MM.1S (cell line): ENCODE measurements at regions not wholly inside any gene's neighbourhood (a gene's known extent, or its start where the extent isn't known, plus 50 kb on each side); places are given as distances from the start of the nearest gene placed in this dataset.

Experiments
- DNase-seq: peaks from one replicate; pipeline ENCODE4 v3.0.0-alpha.2; 2015
- H2AFZ ChIP-seq: fragments of 300-600 bp; sonication (generic); 2 replicates; pipeline ENCODE4 v1.6.0; 2016; ENCODE audit warnings: antibody characterized with exemption, low read length
- H3F3A ChIP-seq: fragments of 300-600 bp; sonication (generic); 2 replicates; pipeline ENCODE4 v1.6.1; 2016; ENCODE audit warnings: mild to moderate bottlenecking, antibody characterized with exemption, low read length, moderate library complexity, mixed read lengths; ENCODE audit not compliant: insufficient read depth
- H3K27ac ChIP-seq: fragments of 300-600 bp; sonication (generic); 2 replicates; pipeline ENCODE4 v1.5.1; 2016; ENCODE audit warnings: mild to moderate bottlenecking, low read length
- H3K27me3 ChIP-seq: fragments of 300-600 bp; sonication (generic); replicated peaks from 2 replicates; pipeline ENCODE4 v1.6.0; 2016; ENCODE audit warnings: low read length; ENCODE audit not compliant: insufficient read depth
- H3K36me3 ChIP-seq: fragments of 300-600 bp; sonication (generic); replicated peaks from 2 replicates; pipeline ENCODE4 v1.6.1; 2016; ENCODE audit warnings: mild to moderate bottlenecking, low read length, mixed read lengths; ENCODE audit not compliant: insufficient read depth
- H3K4me1 ChIP-seq: fragments of 300-600 bp; sonication (generic); 2 replicates; pipeline ENCODE4 v1.6.1; 2016; ENCODE audit warnings: low read length, mixed read lengths
- H3K4me2 ChIP-seq: fragments of 300-600 bp; sonication (generic); 2 replicates; pipeline ENCODE4 v1.6.0; 2016; ENCODE audit warnings: low read depth, low read length
- H3K4me3 ChIP-seq: fragments of 300-600 bp; sonication (generic); 2 replicates; pipeline ENCODE4 v1.5.1; 2016; ENCODE audit warnings: low read length, mixed read lengths
- H3K79me2 ChIP-seq: fragments of 300-600 bp; sonication (generic); 2 replicates; pipeline ENCODE4 v1.6.1; 2016; ENCODE audit warnings: mixed run types, low read length, mixed read lengths
- H3K9ac ChIP-seq: fragments of 300-600 bp; sonication (generic); 2 replicates; pipeline ENCODE4 v1.6.1; 2016; ENCODE audit warnings: low read length, mixed read lengths
- H3K9me2 ChIP-seq: fragments of 300-600 bp; sonication (generic); replicated peaks from 2 replicates; pipeline ENCODE4 v1.6.1; 2016; ENCODE audit warnings: mild to moderate bottlenecking, low read length, mixed read lengths; ENCODE audit not compliant: insufficient read depth
- H3K9me3 ChIP-seq: fragments of 300-600 bp; sonication (generic); replicated peaks from 2 replicates; pipeline ENCODE4 v1.6.1; 2016; ENCODE audit warnings: mild to moderate bottlenecking, low read length, mixed read lengths; ENCODE audit not compliant: insufficient read depth
- H4K20me1 ChIP-seq: fragments of 300-600 bp; sonication (generic); 2 replicates; pipeline ENCODE4 v1.6.1; 2016; ENCODE audit warnings: mild to moderate bottlenecking, low read length, moderate library complexity, mixed read lengths; ENCODE audit not compliant: insufficient read depth
- EZH2 ChIP-seq: fragments of 300-600 bp; sonication (generic); optimal IDR thresholded peaks from 2 replicates; pipeline ENCODE3; 2017; ENCODE audit warnings: low read depth, mild to moderate bottlenecking, antibody characterized with exemption, low read length, mixed read lengths
- EZH2phosphoT487 ChIP-seq: fragments of 300-600 bp; sonication (generic); IDR thresholded peaks from 2 replicates; pipeline ENCODE4 v1.6.1; 2018; ENCODE audit warnings: antibody characterized with exemption, low read length
- TF ChIP-seq, protein P1 (sequence below): fragments of 300-600 bp; sonication (generic); IDR thresholded peaks from 2 replicates; pipeline ENCODE4 v1.5.1; 2016; ENCODE audit warnings: antibody characterized with exemption, low read length, mixed read lengths

DNA sequence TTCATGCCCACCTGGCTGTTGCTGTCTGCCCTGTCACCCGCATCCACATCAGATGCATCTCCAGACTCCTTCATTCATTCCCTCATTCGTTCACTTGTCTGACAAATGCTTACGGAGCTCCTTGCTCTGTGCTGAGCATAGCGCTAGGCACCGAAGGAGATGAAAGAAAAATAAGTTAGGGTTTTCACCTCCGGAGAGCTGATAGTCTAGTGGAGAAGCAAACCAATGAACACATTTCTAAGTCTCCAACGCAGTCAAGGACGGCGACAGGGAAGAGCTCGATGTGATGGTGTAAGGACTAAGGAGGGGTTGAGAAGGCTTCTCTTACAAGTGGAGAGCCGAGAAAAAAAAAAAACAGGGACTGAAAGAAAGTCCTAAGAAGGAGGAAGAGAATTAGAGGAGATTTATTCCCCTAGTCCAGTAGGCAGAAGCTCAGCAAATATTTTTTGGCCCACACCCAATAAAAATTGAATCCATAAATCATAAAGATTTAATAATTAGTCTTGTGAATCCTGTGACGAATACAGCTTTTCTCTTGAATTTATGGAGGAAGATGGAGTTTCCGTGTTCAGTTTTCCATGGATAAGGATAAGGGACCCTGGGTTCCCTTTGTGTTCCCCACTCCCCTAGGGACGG lies 127.2 kb upstream of the DLG1 start:
- no peaks in the 10 kb centered on the region for H3K79me2 ChIP-seq
- no peaks in the 10 kb centered on the region for H3K9me2 ChIP-seq
- H3K9me3 ChIP-seq: no peaks in the 10 kb centered on the region
- no peaks in the 10 kb centered on the region for H3K4me1 ChIP-seq
- no peak overlapping the region for H3K4me3 ChIP-seq
- H3K36me3 ChIP-seq: no peaks in the 10 kb centered on the region
- no peak overlapping the region for H3K9ac ChIP-seq
- H3K4me2 ChIP-seq: no peak overlapping the region
- DNase-seq: no peak
- TF ChIP-seq, protein P1, sequence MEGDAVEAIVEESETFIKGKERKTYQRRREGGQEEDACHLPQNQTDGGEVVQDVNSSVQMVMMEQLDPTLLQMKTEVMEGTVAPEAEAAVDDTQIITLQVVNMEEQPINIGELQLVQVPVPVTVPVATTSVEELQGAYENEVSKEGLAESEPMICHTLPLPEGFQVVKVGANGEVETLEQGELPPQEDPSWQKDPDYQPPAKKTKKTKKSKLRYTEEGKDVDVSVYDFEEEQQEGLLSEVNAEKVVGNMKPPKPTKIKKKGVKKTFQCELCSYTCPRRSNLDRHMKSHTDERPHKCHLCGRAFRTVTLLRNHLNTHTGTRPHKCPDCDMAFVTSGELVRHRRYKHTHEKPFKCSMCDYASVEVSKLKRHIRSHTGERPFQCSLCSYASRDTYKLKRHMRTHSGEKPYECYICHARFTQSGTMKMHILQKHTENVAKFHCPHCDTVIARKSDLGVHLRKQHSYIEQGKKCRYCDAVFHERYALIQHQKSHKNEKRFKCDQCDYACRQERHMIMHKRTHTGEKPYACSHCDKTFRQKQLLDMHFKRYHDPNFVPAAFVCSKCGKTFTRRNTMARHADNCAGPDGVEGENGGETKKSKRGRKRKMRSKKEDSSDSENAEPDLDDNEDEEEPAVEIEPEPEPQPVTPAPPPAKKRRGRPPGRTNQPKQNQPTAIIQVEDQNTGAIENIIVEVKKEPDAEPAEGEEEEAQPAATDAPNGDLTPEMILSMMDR: no peak
- no peak for TF ChIP-seq EZH2phosphoT487
- no peak for TF ChIP-seq EZH2
- no peak overlapping the region for H3K27ac ChIP-seq
- H3F3A ChIP-seq: no peaks in the 10 kb centered on the region
- H3K27me3 ChIP-seq: 0 out of 2 replicates have a peak, but pooled peaks cover 3% of the 10 kb centered on the region
- no peak overlapping the region for H2AFZ ChIP-seq
- H4K20me1 ChIP-seq: no peaks in the 10 kb centered on the region

DNA sequence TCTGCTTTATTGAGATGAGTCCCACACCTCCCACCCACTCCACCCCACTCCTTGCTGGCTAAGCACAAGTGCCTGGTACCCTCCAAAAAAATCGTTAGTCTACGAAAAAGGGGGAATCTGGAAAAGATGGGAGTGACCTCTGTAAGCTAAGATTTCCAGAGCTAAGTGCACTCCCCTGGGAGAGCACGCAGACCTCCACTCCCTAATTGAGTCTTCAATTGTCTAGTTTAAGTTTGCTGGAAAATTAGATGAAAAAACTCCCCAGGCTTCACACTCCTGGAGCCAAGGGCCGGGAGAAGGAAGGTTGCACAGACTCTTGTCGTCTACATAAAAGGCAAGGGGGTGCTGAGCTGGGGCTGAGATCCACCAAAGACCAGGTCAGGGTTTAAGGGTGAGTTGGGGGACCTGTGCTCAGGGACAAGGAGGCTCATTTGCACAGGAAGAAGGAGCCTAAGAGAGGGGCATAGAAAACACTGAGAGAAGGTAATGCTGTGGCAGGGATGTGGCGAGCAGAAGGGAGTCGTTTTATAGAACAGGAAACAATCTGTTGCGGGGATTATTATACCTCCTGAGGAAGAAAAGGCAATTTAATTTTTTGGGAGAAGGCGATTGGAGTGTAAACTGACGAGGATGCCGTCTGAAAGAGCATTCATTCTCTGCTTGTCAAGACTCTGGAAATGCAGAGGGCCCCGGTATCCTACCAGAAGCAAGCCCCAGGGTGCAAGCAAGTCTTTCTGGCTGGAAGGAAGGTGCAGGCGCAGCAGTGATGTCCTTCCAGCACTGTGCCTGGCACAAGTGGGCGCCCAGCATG lies 126.5 kb upstream of the DLG1 start:
- Histone ChIP-seq H3K4me2 (no peak overlapping the region), H3K9me3 (no peaks in the 10 kb centered on the region), H4K20me1 (no peaks in the 10 kb centered on the region), H2AFZ (no peak overlapping the region), H3K9me2 (no peaks in the 10 kb centered on the region), H3K79me2 (no peaks in the 10 kb centered on the region), H3K4me3 (no peak overlapping the region), H3K27me3 (0 out of 2 replicates have a peak, but pooled peaks cover 3% of the 10 kb centered on the region), H3K4me1 (no peaks in the 10 kb centered on the region), H3K9ac (no peak overlapping the region), H3F3A (no peaks in the 10 kb centered on the region), H3K27ac (no peak overlapping the region), H3K36me3 (no peaks in the 10 kb centered on the region)
- DNase-seq: no peak
- TF ChIP-seq, protein P1: no peak
- TF ChIP-seq EZH2phosphoT487: no peak
- TF ChIP-seq EZH2: no peak

DNA sequence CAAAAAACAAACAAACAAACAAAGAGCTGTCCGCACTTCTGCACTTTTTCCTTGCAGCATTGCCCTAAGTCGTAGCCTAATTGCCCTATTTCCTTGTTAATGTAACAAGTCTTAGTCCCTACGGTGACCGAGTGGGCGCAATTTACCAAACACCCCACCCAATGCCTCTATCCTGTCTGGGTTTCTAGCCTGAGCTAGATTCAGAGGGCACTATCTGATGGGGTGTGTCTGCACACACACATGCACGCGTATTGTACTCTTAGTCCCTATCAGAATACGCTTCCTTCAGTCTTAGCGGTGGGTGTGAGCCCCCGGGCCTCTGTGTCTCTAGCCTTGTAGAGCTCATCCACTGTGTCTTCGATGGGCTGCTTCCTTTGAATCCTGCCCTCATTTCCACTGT lies 125.9 kb upstream of the DLG1 start:
- no peaks in the 10 kb centered on the region for H3F3A ChIP-seq
- no peaks in the 10 kb centered on the region for H4K20me1 ChIP-seq
- H3K4me2 ChIP-seq: no peak overlapping the region
- DNase-seq: no peak
- H3K36me3 ChIP-seq: no peaks in the 10 kb centered on the region
- H3K4me3 ChIP-seq: no peak overlapping the region
- no peaks in the 10 kb centered on the region for H3K79me2 ChIP-seq
- no peak overlapping the region for H3K27ac ChIP-seq
- no peak for TF ChIP-seq EZH2
- TF ChIP-seq EZH2phosphoT487: no peak
- TF ChIP-seq, protein P1: no peak
- H3K9me3 ChIP-seq: no peaks in the 10 kb centered on the region
- no peaks in the 10 kb centered on the region for H3K4me1 ChIP-seq
- H2AFZ ChIP-seq: no peak overlapping the region
- H3K27me3 ChIP-seq: 0 out of 2 replicates have a peak, but pooled peaks cover 3% of the 10 kb centered on the region
- no peak overlapping the region for H3K9ac ChIP-seq
- H3K9me2 ChIP-seq: no peaks in the 10 kb centered on the region
